Stimulated activated memory B cell treated with anti-CD40 and anti-IgM and Interleukin-4, amounts not matched to agents 10 μg/mL and 1 μg/mL and 100 μg/mL, for 72 hours (primary cell): ENCODE measurements at regions not wholly inside any gene's neighbourhood (a gene's known extent, or its start where the extent isn't known, plus 50 kb on each side); places are given as distances from the start of the nearest gene placed in this dataset.

Experiments
- ATAC-seq: fragments of 150-1000 bp; cut with Tn5 transposase; 2 replicates; pipeline ENCODE4 v1.10.0; 2021
- H3K27ac Mint-ChIP-seq: one replicate; pipeline ENCODE4 v1.8.0; 2022; ENCODE audit warnings: mild to moderate bottlenecking, mixed read lengths
- H3K27me3 Mint-ChIP-seq: one replicate; pipeline ENCODE4 v1.8.0; 2022; ENCODE audit warnings: mixed read lengths
- H3K36me3 Mint-ChIP-seq: one replicate; pipeline ENCODE4 v1.8.0; 2022; ENCODE audit warnings: mixed read lengths
- H3K4me1 Mint-ChIP-seq: one replicate; pipeline ENCODE4 v1.8.0; 2022; ENCODE audit warnings: mixed read lengths
- H3K4me3 Mint-ChIP-seq: one replicate; pipeline ENCODE4 v1.8.0; 2022; ENCODE audit warnings: mild to moderate bottlenecking, moderate library complexity, mixed read lengths
- H3K9me3 Mint-ChIP-seq: one replicate; pipeline ENCODE4 v1.8.0; 2022; ENCODE audit warnings: mixed read lengths

DNA sequence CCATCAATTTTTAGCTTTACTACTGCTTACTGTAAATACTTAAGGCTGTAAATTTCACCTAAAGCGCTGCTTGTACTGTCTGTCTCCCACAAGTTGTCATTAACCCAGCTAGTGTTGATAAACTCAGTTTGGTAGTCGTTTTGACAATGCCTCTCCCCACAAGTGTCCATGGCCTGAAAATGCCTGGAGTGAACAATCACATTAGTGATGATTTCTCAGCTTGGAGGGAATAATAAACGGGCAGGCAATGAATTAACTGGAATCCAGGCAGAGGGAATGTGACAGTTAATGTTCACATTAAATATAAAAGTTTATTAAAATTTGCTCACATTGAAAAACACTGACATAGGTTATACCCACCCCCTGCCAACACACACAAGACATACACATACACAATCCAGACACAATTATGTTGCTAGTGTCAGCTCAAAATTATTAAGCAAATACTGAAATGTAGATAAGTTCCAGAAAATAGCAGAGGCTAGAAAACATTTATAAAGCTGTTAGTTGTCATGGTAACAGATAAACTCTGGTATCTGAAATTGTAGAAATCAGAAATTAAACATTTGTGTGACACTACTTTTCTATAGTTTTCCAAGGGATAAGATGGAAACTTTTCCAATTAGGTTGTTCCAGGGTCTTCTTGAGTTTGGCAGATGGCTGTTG, 341.9 kb downstream of the DIRAS2 start:
- no peaks in the 10 kb centered on the region for H3K36me3 Mint-ChIP-seq
- no peak for ATAC-seq
- H3K4me1 Mint-ChIP-seq, result no peaks in the 10 kb centered on the region
- H3K9me3 Mint-ChIP-seq, result no peaks in the 10 kb centered on the region
- peaks cover 48% of the 10 kb centered on the region for H3K27me3 Mint-ChIP-seq
- H3K4me3 Mint-ChIP-seq, result no peak overlapping the region
- no peak overlapping the region for H3K27ac Mint-ChIP-seq

DNA sequence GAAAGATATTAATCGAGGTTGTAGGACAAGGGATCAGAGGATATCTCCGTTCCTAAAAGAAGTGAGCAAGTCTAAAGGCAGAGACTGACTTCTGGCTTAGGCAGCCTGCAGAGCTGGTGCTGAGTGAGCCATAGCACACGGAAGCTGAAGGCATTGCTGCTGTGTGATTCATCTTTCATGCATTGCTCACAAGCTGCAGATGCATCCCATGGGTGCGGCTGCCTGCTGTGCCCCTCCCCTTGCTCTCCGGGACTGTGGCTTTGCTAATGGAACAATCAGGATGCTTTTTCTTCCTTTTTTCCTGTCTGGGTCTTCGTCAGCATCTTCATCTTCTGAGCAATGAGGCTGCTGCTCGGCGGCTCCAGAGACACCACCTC, 341.4 kb downstream of the DIRAS2 start:
- no peaks in the 10 kb centered on the region for H3K4me1 Mint-ChIP-seq
- peaks cover 49% of the 10 kb centered on the region for H3K27me3 Mint-ChIP-seq
- no peaks in the 10 kb centered on the region for H3K36me3 Mint-ChIP-seq
- H3K9me3 Mint-ChIP-seq, result no peaks in the 10 kb centered on the region
- no peak overlapping the region for H3K4me3 Mint-ChIP-seq
- H3K27ac Mint-ChIP-seq, result no peak overlapping the region
- ATAC-seq, result no peak

DNA sequence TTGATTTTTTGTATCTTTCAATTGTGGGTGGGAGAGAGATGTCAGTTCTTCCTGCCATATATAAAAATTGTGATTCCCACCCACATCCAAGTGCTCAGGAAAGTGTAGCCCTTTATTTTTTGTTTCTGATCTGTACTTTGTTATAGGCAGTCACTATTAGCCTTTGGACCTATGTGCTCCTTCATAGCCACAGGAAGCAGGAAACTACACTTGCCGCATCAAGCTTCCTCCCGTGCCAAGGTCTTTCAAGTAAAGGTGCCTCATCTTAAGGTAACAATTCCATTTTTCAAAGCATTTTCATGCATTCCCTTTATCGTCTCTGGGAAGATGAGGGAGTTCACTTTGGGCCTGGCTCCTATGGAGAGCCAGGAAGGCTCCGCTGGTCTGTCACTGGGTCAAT, 339.0 kb downstream of the DIRAS2 start:
- no peak overlapping the region for H3K27ac Mint-ChIP-seq
- H3K27me3 Mint-ChIP-seq, result peaks cover 50% of the 10 kb centered on the region
- no peaks in the 10 kb centered on the region for H3K4me1 Mint-ChIP-seq
- H3K36me3 Mint-ChIP-seq, result no peaks in the 10 kb centered on the region
- ATAC-seq, result no peak
- no peak overlapping the region for H3K4me3 Mint-ChIP-seq
- no peaks in the 10 kb centered on the region for H3K9me3 Mint-ChIP-seq

DNA sequence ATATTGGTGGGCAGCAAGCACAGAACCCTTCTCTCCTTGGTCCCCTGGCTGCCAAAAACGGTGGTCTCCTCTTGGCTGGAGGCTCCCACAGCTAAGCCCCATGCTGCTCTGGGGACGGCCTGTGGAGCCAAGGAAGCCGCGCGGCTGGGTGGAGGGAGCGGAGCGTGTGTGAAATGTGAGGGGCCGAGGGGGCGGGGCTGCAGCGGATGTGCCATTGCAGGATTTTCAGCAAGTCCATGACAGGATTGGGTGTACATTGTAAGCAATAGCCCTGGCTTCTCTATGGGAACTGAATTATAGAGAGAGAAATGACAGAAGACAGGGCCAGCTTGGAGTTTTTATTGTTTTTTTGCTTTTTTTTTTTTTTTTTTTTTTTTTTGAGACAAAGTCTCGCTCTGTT, 336.5 kb downstream of the DIRAS2 start:
- no peaks in the 10 kb centered on the region for H3K36me3 Mint-ChIP-seq
- ATAC-seq, result no peak
- H3K27me3 Mint-ChIP-seq, result peaks cover 50% of the 10 kb centered on the region
- H3K4me1 Mint-ChIP-seq, result no peaks in the 10 kb centered on the region
- no peak overlapping the region for H3K27ac Mint-ChIP-seq
- H3K4me3 Mint-ChIP-seq, result no peak overlapping the region
- no peaks in the 10 kb centered on the region for H3K9me3 Mint-ChIP-seq

DNA sequence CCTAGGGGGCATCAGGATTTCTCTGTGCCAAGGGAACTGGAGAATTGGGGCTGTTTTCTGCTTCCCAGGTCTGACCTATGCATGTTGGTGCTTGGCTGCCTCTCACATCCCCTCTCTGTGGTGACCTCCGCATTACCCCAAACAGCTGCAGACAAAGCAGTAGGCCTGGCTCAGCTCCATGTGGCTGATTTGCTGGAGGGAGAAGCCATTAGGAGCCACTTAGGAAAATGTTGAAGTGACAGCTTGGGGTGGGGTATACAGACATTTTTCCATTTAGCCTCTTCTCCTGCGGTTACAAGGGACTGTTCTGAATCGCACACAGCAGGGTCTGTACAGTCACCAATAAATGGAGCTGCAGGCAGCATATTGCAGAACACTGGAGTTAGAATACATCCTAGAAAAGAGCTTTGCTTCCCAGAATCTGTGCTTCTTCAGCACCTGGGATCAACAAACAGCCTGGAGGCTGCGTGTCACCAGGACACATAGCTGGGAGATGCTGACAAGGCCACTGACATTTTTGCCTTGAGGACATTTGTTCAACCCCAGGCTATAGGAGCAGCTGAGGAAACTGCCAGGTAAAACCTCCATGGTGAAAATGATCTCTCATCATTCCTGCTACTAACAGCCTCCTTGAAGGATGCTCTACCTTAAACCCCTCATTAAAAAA, 335.3 kb downstream of the DIRAS2 start:
- ATAC-seq, result no peak
- Mint-ChIP-seq H3K36me3 (no peaks in the 10 kb centered on the region), H3K9me3 (no peaks in the 10 kb centered on the region), H3K27me3 (peaks cover 40% of the 10 kb centered on the region), H3K27ac (no peak overlapping the region), H3K4me3 (no peak overlapping the region), H3K4me1 (no peaks in the 10 kb centered on the region)

DNA sequence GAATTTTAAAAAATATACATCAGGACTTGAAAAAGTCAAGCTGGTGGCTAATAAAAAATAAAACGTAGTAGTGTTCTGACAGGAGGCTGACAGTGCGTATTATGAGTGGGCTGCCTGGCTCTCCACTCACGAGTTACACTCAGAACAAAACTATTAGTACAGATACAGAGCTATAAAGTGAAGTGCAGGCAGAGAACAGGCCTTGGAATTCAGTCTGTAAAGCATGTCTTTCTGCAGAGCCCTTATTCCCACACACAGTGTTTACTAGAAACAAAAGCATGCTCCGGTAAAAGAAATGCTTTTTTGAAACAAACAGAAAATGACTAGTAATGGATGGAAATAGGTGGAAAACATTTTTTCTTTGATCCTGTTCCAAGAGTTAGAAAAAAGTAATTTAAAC, 334.7 kb downstream of the DIRAS2 start:
- Mint-ChIP-seq H3K9me3 (no peaks in the 10 kb centered on the region), H3K4me1 (no peaks in the 10 kb centered on the region), H3K4me3 (no peak overlapping the region), H3K27me3 (peaks cover 34% of the 10 kb centered on the region), H3K27ac (no peak overlapping the region), H3K36me3 (no peaks in the 10 kb centered on the region)
- no peak for ATAC-seq

DNA sequence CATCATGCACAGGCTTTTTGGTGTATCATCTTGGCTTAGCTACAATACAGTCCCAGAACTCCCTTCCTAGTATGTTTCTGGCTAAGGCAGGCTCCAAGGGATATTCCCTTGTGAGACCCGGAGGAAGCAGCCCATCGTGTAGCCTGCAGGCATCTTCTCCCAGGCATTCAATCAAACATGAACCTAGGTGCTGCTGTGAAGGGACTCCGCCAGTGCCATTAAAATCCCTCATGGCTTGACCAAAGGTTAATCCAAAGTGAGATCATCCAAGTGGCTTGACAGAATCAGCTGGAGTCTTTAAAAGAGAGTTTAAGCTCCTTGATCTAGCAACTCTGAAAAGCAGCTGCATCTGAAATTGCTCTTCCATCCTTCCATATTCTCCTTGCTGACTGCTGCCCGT, 333.9 kb downstream of the DIRAS2 start:
- no peak overlapping the region for H3K4me3 Mint-ChIP-seq
- ATAC-seq, result no peak
- H3K36me3 Mint-ChIP-seq, result no peaks in the 10 kb centered on the region
- no peaks in the 10 kb centered on the region for H3K4me1 Mint-ChIP-seq
- H3K27me3 Mint-ChIP-seq, result peaks cover 29% of the 10 kb centered on the region
- H3K9me3 Mint-ChIP-seq, result no peaks in the 10 kb centered on the region
- no peak overlapping the region for H3K27ac Mint-ChIP-seq

DNA sequence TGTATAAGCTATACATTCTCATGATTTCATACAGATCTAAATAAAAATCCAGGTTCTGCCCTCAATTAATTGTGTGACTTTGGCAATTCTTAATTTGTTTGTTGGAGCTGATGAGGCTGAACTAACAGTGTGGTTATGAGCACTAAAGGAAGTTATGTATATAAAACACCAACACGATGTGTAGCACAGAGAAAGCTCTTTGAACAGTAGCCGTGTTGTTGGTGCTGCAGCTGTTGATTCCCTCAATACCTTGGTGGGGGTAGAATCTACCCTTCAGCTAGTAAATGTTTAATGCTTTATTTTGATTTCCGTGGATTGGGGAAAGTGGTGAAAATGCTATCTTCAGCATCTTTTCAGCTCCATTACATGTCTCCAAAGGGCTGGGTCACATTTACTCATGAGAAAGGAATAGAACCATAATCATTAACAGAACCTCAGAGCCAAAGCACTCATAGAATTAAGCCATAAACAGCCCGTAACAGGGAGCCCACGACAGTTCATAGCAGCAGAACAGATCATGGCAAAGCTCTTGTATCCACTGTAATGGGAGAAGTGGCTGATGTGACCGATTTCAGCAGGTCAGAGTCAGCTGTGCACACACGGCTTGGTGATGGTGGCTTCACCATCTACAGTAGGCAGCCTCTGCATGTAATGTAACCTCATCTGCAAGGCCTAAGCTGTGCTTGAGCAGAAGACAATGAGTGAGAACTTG, 332.7 kb downstream of the DIRAS2 start:
- Mint-ChIP-seq H3K27me3 (peaks cover 16% of the 10 kb centered on the region), H3K4me1 (no peaks in the 10 kb centered on the region)

DNA sequence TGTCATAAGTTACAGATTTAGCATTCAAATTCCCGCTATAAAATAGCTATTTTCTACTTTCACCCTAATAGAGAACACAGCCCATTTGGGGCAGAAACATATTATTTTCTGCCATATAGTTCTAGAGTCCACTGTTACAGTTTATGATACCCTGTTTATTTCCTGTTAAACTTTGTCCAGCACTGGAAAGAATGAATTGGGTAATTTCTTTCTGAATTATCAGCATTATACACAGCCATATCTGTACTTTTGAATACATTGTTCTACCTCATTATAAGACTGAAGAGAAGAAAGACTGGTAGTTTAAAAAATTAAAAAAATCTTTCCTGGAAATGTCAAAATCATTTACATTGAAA, 332.1 kb downstream of the DIRAS2 start:
- Mint-ChIP-seq H3K27me3 (peaks cover 14% of the 10 kb centered on the region), H3K4me1 (no peaks in the 10 kb centered on the region), H3K36me3 (no peaks in the 10 kb centered on the region), H3K4me3 (no peak overlapping the region), H3K27ac (no peak overlapping the region), H3K9me3 (no peaks in the 10 kb centered on the region)
- no peak for ATAC-seq

More for the DNA sequence above, 332.7 kb downstream of the DIRAS2 start:
- Mint-ChIP-seq H3K4me3 (no peak overlapping the region), H3K27ac (no peak overlapping the region), H3K9me3 (no peaks in the 10 kb centered on the region), H3K36me3 (no peaks in the 10 kb centered on the region)
- ATAC-seq, result no peak

DNA sequence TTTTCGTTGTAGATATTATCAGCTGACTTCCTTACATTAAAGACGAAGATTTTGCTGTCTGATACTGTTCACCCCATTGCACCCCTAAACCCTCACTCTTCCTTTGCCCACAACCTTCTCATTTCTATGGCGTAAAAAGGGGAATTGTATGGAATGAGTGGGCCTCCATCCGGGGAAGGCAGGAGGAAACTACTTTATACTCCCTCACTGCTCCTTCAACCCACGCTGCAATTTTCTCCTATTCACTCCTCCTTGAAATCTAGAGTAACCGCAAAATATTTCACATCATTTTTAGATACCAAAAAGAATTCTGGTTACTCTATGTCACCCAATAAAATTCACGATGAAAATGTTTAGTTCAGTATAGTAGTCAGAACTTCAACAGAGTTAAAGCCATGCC, 330.8 kb downstream of the DIRAS2 start:
- Mint-ChIP-seq H3K27me3 (peaks cover 13% of the 10 kb centered on the region), H3K36me3 (no peaks in the 10 kb centered on the region), H3K4me1 (no peaks in the 10 kb centered on the region), H3K27ac (no peak overlapping the region), H3K9me3 (no peaks in the 10 kb centered on the region), H3K4me3 (no peak overlapping the region)
- no peak for ATAC-seq

DNA sequence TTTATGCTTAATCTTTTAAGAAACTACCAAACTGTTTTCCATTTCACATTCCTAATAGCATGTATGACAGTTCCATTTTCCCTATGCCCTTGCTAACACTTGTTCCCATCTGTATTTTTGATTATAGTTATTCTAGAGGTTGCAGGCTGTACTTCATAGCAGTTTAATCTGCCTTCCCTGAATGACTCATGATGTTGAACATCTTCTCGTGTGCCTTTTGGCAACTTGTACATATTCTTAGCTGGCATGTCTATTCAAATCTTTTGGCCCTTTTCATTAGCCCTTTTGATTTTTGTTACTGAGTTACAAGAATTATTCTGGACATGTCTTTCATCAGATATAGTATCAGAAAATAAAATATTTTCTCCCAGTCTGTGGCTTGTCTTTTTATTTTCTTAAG, 320.3 kb downstream of the DIRAS2 start:
- peaks cover 24% of the 10 kb centered on the region for H3K27me3 Mint-ChIP-seq
- H3K9me3 Mint-ChIP-seq, result no peaks in the 10 kb centered on the region
- no peak overlapping the region for H3K27ac Mint-ChIP-seq
- no peaks in the 10 kb centered on the region for H3K4me1 Mint-ChIP-seq
- H3K36me3 Mint-ChIP-seq, result no peaks in the 10 kb centered on the region
- H3K4me3 Mint-ChIP-seq, result no peak overlapping the region
- no peak for ATAC-seq

DNA sequence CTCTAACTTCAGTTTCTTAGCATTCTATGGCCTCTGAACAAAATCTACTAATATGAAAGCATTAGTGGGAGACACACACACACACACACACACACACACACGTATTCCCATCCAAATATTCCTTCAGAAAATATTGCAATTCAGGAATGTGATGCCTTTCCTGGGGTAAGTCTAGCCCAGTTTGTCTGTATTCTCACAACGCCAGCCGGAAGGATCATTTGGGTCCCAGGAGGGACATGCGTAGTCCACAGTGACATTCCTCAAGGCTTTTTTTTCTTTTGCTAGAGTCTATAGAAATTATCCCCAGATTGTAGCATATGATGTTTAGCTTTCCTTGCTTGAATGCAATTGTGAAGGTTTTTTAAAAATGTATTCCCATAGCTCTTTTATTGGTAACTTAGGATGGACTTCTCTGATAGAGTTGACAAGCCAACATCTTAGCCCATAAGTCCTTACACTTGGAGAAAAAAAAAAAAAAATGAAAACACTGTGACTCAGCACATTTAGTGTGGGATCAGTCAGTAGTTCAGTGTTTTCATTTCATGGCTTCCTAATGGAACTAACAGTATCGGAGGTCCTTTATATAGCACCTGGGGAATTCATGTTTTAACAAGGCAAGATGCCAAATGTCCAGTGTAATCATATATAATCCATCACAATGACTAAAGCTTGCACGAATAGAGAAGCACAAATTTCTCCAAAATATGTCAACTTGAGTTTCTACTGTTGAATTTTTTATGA, 316.5 kb downstream of the DIRAS2 start:
- Mint-ChIP-seq H3K27ac (no peak overlapping the region), H3K36me3 (no peaks in the 10 kb centered on the region), H3K4me1 (no peaks in the 10 kb centered on the region), H3K9me3 (no peaks in the 10 kb centered on the region), H3K4me3 (no peak overlapping the region), H3K27me3 (peaks cover 36% of the 10 kb centered on the region)
- ATAC-seq, result no peak

DNA sequence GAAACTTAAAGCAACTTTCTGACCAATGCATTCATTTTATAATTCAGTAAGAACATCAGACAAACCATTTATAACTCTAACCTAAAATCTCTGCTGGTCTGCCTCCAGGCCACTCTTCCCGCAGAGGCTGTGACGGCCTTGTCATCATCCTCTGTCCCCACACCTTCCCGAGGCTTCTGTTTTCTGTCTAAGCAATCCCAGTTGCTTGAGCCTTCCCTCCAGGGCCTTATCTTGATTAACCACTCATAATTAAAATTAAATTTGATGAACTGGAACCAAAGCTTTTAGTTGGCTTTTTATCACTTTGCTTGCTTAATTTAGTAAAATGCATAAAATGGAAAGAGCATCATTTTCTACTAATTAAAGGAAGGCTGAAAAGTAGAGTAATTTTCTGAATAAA, 312.4 kb downstream of the DIRAS2 start:
- ATAC-seq, result no peak
- no peak overlapping the region for H3K4me3 Mint-ChIP-seq
- no peaks in the 10 kb centered on the region for H3K4me1 Mint-ChIP-seq
- peaks cover 67% of the 10 kb centered on the region for H3K27me3 Mint-ChIP-seq
- no peaks in the 10 kb centered on the region for H3K9me3 Mint-ChIP-seq
- no peak overlapping the region for H3K27ac Mint-ChIP-seq
- no peaks in the 10 kb centered on the region for H3K36me3 Mint-ChIP-seq

DNA sequence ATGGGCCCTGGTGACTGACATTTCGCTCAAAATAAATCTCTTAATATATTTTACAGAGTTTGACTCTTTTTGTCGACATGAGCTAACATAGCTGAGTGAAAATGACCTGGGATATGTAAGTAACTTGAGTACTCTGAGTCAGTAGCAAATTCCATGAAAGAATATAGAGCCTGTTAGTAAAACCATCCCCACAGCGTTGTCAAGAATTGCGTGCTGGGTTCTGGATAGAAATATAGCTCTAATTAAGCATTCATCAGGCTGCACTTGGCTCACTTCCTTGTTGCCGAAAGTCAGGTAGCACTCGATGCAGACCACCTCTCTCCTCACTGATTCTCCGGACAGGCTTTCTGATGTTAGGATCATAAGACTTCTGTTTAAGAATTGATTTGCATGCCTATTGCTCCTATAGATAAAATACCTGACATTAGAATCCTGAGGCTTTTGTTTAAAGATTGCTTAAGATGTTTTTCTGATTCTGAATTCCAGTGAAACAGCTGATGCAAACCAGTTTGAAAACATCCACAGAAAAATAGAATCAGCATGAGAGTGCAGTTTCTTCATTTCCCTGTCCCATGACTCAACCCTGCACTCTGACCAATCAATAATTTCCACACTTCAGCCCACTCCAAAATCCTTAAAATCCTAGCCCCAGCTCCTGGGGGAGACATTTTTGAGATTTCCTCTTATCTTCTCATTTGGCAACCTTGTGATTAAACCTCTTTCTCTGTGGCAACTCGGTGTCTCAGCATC, 310.6 kb downstream of the DIRAS2 start:
- Mint-ChIP-seq H3K36me3 (no peaks in the 10 kb centered on the region), H3K4me1 (no peaks in the 10 kb centered on the region), H3K27ac (no peak overlapping the region), H3K4me3 (no peak overlapping the region), H3K27me3 (peaks cover 54% of the 10 kb centered on the region), H3K9me3 (no peaks in the 10 kb centered on the region)
- ATAC-seq, result no peak

DNA sequence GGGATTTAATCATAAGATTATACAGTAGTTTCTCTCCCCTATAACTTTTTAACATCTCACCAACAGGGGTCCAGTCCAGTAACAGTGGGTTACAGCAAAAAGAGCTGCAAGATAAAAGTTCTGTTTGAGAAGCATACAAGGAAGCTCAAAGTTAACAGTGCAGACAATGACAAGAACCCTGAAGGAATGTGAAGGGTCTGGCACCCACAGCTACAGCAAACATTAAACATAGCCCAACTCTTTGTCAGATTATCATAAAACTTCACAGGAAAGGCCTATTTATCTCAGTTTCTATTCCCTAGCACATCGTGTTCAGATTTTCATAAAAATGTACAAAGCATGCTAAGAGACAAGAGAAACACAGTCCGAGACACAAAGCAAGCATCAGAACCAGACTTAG, 309.4 kb downstream of the DIRAS2 start:
- H3K4me1 Mint-ChIP-seq, result no peaks in the 10 kb centered on the region
- H3K36me3 Mint-ChIP-seq, result no peaks in the 10 kb centered on the region
- no peak overlapping the region for H3K27ac Mint-ChIP-seq
- no peak overlapping the region for H3K4me3 Mint-ChIP-seq
- H3K9me3 Mint-ChIP-seq, result no peaks in the 10 kb centered on the region
- H3K27me3 Mint-ChIP-seq, result peaks cover 44% of the 10 kb centered on the region
- ATAC-seq, result no peak
